Breast epithelium (tissue), 3 donors: ENCODE measurements at regions not wholly inside any gene's neighbourhood (a gene's known extent, or its start where the extent isn't known, plus 50 kb on each side); places are given as distances from the start of the nearest gene placed in this dataset.

ENCODE experiments used
- POLR2A ChIP-seq: fragments of 450-650 bp; IDR thresholded peaks from one replicate; pipeline ENCODE4 v1.6.1; 2016; ENCODE audit warnings: antibody characterized with exemption, mild to moderate bottlenecking, moderate library complexity
- POLR2AphosphoS5 ChIP-seq, 3 donors: sonication (generic); formaldehyde crosslinking; IDR thresholded peaks; one replicate each; pipeline ENCODE4 v1.6.1; 2017; ENCODE audit warnings: antibody characterized with exemption in 3 of 3
- TF ChIP-seq, protein P1 (sequence below), 3 donors: fragments of 450-650 bp; IDR thresholded peaks; one replicate each; pipeline ENCODE4 v1.5.1; 2016 to 2017; ENCODE audit warnings: antibody characterized with exemption in 3 of 3, mild to moderate bottlenecking in 3 of 3, moderate library complexity in 3 of 3

DNA sequence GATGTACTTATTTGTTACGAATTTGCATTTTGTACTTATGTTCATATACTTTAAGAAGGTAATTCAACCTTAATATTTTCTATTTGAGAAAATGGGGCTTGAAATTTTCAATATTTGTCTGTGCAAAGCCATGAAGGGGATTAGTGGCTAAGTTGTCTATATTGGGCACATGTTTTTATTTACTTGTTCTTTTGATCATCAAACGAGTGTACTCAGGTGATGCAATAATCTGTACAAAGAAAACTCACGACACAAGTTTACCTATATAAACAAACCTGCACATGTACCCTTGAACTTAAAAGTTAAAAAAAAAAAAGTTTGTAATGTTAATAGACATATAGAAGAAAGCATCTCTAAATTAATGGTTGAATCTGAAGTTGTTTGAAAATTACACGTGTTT is 658.9 kb upstream of the SYT4 start:
- TF ChIP-seq, protein P1, sequence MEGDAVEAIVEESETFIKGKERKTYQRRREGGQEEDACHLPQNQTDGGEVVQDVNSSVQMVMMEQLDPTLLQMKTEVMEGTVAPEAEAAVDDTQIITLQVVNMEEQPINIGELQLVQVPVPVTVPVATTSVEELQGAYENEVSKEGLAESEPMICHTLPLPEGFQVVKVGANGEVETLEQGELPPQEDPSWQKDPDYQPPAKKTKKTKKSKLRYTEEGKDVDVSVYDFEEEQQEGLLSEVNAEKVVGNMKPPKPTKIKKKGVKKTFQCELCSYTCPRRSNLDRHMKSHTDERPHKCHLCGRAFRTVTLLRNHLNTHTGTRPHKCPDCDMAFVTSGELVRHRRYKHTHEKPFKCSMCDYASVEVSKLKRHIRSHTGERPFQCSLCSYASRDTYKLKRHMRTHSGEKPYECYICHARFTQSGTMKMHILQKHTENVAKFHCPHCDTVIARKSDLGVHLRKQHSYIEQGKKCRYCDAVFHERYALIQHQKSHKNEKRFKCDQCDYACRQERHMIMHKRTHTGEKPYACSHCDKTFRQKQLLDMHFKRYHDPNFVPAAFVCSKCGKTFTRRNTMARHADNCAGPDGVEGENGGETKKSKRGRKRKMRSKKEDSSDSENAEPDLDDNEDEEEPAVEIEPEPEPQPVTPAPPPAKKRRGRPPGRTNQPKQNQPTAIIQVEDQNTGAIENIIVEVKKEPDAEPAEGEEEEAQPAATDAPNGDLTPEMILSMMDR (IDR thresholded peaks at IDR 0.05) = no peak
- no peak for TF ChIP-seq POLR2AphosphoS5 (IDR thresholded peaks at IDR 0.05)
- no peak for TF ChIP-seq POLR2A
